NCI-H128 (cell line): ENCODE measurements at regions not wholly inside any gene's neighbourhood (a gene's known extent, or its start where the extent isn't known, plus 50 kb on each side); places are given as distances from the start of the nearest gene placed in this dataset.
A peak's percentile ranks its signal among the peaks of the same experiment; 100 is the strongest.
"Not testable (repeated sequence)": the region's sequence is repeated elsewhere in the genome, so short reads cannot be mapped to it uniquely, and the experiment has no call there.

Source experiments
- DNase-seq: peaks from one replicate; lab custom pipeline; 2025; ENCODE audit not compliant: unreplicated experiment; lab: John Stamatoyannopoulos, UW

GRCh38 chr7:67463983-67464382 is 467.4 kb downstream of the TYW1 start:
- DNase-seq, result no peak

- DNase-seq, result no peak
These were observed 469.5 kb downstream of the TYW1 start for GRCh38 chr7:67466109-67466508.

DNA sequence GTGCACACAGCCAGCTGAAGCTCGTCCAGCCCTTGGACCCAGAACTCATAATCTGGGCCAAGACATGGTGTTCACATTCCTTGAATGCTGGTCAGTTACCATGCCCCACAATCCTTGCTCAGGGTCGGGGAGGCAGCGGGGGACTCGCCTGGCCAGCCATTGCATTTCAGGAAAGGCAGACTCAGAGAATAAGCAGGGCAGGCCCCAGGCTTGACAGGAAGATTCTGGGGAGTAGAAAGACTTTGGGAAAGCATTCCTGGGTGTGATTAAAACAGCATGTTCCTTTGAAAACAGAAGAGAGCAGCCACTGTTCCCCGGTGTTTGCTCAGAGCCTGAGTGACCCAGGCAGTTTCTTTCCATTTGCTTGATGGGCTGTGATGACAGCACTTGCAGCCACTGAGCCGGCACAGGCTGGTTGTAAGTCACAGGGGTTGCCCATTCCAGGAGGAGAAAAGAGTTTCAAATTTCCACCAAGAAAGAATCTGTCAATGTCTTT is 473.7 kb downstream of the TYW1 start:
- DNase-seq, result no peak

- DNase-seq, result no peak
These were observed 478.7 kb downstream of the TYW1 start for GRCh38 chr7:67475293-67475692.

DNA sequence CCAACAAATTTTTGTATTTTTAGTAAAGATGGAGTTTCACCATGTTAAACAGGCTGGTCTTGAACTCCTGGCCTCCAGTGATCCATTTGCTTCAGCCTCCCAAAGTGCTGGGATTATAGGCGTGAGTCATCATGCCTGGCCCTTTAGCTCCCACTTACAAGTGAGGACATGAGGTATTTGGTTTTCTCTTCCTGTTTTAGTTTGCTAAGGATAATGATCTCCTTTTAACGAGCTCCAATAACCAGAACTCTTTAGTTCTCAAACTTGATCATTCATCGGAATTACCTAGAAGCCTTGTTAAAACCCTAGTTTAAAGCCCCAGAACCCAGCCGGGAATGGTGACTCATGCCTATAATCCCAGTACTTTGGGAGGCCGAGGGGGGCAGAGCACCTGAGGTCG is 481.4 kb downstream of the TYW1 start:
- no peak for DNase-seq

DNA sequence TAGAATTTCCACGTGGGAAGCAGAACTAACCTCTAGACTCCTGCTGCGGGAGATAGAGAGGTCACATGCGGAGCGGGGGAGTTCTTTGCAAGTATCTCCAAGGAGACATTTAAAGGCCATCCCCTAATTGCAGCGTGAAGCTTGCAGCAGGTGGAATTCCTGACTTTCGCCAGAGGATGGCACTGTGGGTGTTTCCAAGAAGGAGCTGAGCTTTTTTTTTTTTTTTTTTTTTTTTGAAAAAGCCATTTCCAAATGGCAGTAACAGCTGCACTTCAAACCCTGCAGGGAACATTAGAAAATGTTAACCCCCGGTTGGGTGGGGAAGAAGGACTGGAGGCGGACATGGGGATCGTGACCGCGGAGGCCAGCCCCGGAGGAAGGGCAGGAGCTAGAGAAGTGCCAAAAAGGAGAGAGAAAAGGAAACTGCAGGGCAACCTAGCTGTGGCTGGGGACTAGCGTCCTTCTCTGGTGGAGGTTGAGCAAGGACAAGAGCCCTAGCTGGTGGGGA is 487.7 kb downstream of the TYW1 start:
- DNase-seq, result peak; percentile 83

DNA sequence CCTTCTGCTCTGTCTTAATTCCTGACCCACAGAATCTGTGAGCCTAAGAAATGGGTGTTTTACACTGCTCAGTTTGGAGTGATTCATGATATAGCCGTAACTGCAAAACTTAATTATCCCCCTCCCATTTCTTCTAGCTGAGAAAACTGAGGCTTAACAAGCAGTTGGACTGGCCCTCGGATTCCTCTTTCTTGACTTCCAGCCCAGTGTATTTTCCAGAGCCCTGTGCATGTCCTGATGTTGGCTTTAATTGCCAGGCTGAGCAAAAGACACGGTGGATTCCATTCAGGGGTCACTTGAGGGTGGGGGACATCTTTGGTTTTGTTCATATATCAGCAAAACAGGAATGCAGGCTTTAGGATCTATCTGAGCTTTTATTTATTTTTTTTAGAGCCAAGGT is 489.8 kb downstream of the TYW1 start:
- no peak for DNase-seq

DNA sequence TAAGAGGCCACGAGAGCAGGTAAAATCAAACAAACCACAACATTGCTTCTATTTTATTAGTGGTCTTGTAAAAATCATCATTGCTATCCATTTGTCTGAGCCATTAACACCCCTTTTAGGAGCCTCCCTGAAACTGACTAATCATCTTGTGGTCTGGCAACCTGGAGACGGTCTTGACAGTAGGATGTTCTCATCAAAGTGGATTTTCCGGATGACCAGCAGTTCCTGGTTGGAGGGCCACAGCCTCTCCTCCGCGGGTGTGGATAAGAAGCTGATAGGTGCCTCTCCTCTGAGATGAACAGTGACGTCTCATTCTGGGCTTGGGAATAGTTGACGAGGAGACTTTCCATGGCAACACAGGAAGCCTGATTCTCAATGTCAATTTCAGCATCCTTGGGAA is 490.7 kb downstream of the TYW1 start:
- no peak for DNase-seq

DNA sequence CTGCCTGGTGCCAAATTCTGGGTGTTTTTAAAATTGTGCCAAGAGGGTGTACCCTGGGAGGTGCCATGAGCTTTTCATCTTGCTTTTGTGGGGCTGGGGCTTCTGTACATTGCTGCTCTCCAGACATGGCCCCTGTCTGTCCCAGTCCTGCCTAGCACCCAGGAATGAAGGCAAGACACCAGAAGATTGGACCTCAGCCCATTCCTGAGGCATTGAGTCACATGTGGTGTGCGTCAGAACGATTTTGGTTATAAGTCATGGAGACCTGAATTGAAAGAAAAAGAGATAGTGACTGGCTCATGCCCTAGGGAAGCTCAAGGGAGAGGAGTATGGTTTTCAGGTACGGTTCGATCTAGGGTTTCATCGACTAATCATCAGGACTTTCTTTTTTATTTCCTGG is 493.2 kb downstream of the TYW1 start:
- no peak for DNase-seq

DNA sequence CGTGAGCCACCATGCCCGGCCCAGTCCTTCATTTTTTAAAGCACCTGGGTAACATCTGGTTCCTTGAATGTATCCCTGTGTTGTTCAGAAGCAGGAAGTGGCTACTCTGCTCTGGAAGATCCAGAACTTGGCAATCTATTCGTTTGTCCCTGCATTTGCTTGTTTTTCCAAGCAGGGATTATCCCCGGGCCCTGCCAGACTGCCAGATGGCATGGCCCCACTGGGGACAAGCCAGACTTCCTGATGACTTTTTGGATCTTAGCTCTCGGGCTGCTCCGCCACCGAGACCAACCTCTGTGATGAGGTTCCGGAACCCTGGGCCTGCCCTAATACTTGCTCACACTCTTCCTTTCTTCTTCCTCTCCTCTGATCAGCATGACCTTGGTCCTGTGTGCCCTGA is 496.7 kb downstream of the TYW1 start:
- no peak for DNase-seq

DNA sequence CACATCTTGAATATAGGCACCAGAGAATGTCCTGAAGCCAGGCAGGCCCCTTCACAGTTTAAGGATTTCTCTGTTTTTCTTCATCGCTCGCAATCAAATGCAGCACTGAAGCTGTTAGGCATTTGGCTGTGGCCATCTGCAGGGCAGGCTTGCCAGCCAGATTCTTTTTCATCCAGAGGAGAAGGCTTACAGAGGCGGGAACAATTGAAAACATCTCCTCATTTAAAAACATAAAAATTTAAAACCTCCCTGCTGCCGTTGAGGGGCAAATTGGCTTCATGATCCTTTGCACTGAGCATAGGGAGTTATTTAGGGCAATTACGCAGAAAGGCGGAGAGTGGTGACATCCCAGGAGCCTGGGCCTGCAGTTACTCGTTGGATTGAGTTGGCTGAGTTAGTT is 500.0 kb downstream of the TYW1 start:
- DNase-seq, result no peak

- DNase-seq, result not testable (repeated sequence)
These were observed 501.3 kb downstream of the TYW1 start for GRCh38 chr7:67497914-67498313.

GRCh38 chr7:67502929-67503328 is 506.3 kb downstream of the TYW1 start:
- DNase-seq, result no peak

GRCh38 chr7:67505449-67505848 is 508.8 kb downstream of the TYW1 start:
- DNase-seq, result no peak

GRCh38 chr7:67512481-67512880 is 515.8 kb downstream of the TYW1 start:
- peak; percentile 30 for DNase-seq

- no peak for DNase-seq
These were observed 521.9 kb downstream of the TYW1 start for GRCh38 chr7:67518580-67518979.

GRCh38 chr7:67519171-67519570 is 522.5 kb downstream of the TYW1 start:
- no peak for DNase-seq

GRCh38 chr7:67522504-67522903 is 525.9 kb downstream of the TYW1 start:
- no peak for DNase-seq

GRCh38 chr7:67523713-67524112 is 527.1 kb downstream of the TYW1 start:
- DNase-seq, result no peak

DNA sequence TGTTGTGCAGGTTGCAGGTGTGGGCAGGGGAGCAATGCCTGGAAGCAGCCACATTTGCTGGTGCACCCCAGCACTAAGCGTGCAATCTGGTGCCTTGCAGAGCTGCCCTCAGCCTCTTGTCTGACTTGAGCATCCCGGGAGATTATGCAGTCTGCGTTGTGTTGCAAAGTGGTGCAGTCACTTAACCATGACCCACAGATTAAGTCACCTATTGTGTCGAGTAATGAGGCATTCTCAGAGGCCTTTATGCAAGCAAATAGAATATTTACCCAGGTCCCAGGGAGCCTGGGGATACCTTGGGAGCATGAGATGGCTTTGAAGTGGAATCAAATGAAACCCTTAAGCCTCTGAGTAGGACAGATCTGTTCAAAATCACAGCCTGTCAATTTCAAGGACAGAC is 529.0 kb downstream of the TYW1 start:
- peak; percentile 71 for DNase-seq

- DNase-seq, result no peak
These were observed 538.8 kb downstream of the TYW1 start for GRCh38 chr7:67535241-67535989.

DNA sequence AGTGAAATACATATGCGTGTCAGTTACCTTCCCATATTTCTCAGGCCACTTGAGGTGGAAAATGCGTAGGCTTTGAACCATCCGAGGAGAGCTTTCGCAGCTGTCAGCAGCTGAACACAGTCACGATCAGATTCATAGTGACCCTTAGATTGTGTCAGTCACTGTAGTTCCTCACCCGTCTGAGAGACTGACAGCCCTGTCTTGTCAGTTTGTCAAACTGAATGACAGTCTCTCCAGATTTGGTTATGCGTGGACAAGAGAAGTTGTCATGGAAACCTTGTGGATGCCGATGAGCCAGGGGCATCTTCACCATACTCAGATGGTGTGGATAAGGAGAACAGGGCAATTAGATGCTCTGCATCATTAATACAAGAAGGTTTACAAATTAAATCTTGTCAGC is 546.3 kb downstream of the TYW1 start:
- DNase-seq, result no peak
